GM23338 (cell line): ENCODE measurements at regions not wholly inside any gene's neighbourhood (a gene's known extent, or its start where the extent isn't known, plus 50 kb on each side); places are given as distances from the start of the nearest gene placed in this dataset.

Experiments
- CTCF ChIP-seq, 2 experiments: fragments of 200-600 bp in 1 of 2; sonication (generic) in 1 of 2; conservative IDR thresholded peaks; 2 replicates each; pipeline versions ENCODE4 v1.5.1 to v1.6.1; 2016 to 2017; ENCODE audit warnings: antibody characterized with exemption in 2 of 2, low read depth in 2 of 2, mild to moderate bottlenecking in 2 of 2, moderate library complexity in 1 of 2
- JUNB ChIP-seq: IDR thresholded peaks from one replicate; pipeline ENCODE4 v1.6.1; 2016; ENCODE audit warnings: antibody characterized with exemption; ENCODE audit not compliant: unreplicated experiment
- POLR2AphosphoS5 ChIP-seq: IDR thresholded peaks from 2 replicates; pipeline ENCODE4 v1.6.1; 2016; ENCODE audit warnings: antibody characterized with exemption, low read depth

- TF ChIP-seq POLR2AphosphoS5 (no peak), CTCF (conservative IDR thresholded peaks at IDR 0.05; ENCODE audit: low read depth in 2 of 2) (no peak), JUNB (no peak)
Measured at GRCh38 chr3:23713641-23714040, 92.1 kb upstream of the UBE2E1 start.
